Adrenal gland (tissue), 5 donors: ENCODE measurements at regions not wholly inside any gene's neighbourhood (a gene's known extent, or its start where the extent isn't known, plus 50 kb on each side); places are given as distances from the start of the nearest gene placed in this dataset.

Experiments
- CTCF ChIP-seq, 6 experiments: fragments of 450-650 bp in 4 of 6; fragments of 200-600 bp in 2 of 6; sonication (generic) in 1 of 6; IDR thresholded peaks; 1 replicate in 5 of 6; 2 replicates in 1 of 6; pipeline versions ENCODE4 v1.5.1 to v1.8.0; 2016 to 2021; ENCODE audit warnings: antibody characterized with exemption in 6 of 6, mild to moderate bottlenecking in 2 of 6, moderate library complexity in 1 of 6
- POLR2A ChIP-seq, 2 donors: fragments of 450-650 bp; IDR thresholded peaks; one replicate each; pipeline ENCODE4 v1.6.1; 2017; ENCODE audit warnings: antibody characterized with exemption in 2 of 2, mild to moderate bottlenecking in 2 of 2, moderate library complexity in 1 of 2
- donor health status: DM: no; HTN: no; CAD: no.

- TF ChIP-seq CTCF (IDR thresholded peaks at IDR 0.05) (no peak), POLR2A (IDR thresholded peaks at IDR 0.05) (no peak)
Observed at GRCh38 chr7:10076660-10077300, 896.9 kb upstream of the PHF14 start.
